ENCODE measurements at regions not wholly inside any gene's neighbourhood (a gene's known extent, or its start where the extent isn't known, plus 50 kb on each side); places are given as distances from the start of the nearest gene placed in this dataset.

GRCh38 chr1:96207936-96208335 is 513.6 kb upstream of the PTBP2 start:
- TF ChIP-seq CTCF (conservative IDR thresholded peaks at IDR 0.05) (no peak), EZH2 (IDR thresholded peaks at IDR 0.05; ENCODE audit: low read depth) (no peak)

All from PC-9 (cell line).